ENCODE measurements at regions not wholly inside any gene's neighbourhood (a gene's known extent, or its start where the extent isn't known, plus 50 kb on each side); places are given as distances from the start of the nearest gene placed in this dataset.

GRCh38 chr2:15790838-15791237, 149.5 kb upstream of the MYCN start:
- intact Hi-C loops (cut with micrococcal nuclease) = no loop called here

GRCh38 chr2:15791294-15791693, 149.1 kb upstream of the MYCN start:
- intact Hi-C loops (cut with micrococcal nuclease) = no loop called here

GRCh38 chr2:15792331-15792730, 148.0 kb upstream of the MYCN start:
- intact Hi-C loops (cut with micrococcal nuclease) = no loop called here

- intact Hi-C loops (cut with micrococcal nuclease) = no loop called here
Measured at GRCh38 chr2:15793078-15793913, 147.1 kb upstream of the MYCN start.

- intact Hi-C loops (cut with micrococcal nuclease) = no loop called here
Measured at GRCh38 chr2:15793978-15794377, 146.4 kb upstream of the MYCN start.

- intact Hi-C loops (cut with micrococcal nuclease) = loop anchor here (5.0 kb wide), 1 partner anchor 1162 kb away; the partner anchor contains the start of gene LRATD1
Measured at GRCh38 chr2:15794608-15795134, 145.7 kb upstream of the MYCN start.

GRCh38 chr2:15795426-15795825, 144.9 kb upstream of the MYCN start:
- intact Hi-C loops (cut with micrococcal nuclease) = loop anchor here (5.0 kb wide), 1 partner anchor 1163 kb away; the partner anchor contains the start of gene LRATD1

- intact Hi-C loops (cut with micrococcal nuclease) = loop anchor here (5.0 kb wide), 1 partner anchor 1164 kb away; the partner anchor contains the start of gene LRATD1
Measured at GRCh38 chr2:15796167-15796942, 144.0 kb upstream of the MYCN start.

GRCh38 chr2:15797231-15797938, 143.0 kb upstream of the MYCN start:
- intact Hi-C loops (cut with micrococcal nuclease) = loop anchor here (5.0 kb wide), 1 partner anchor 1165 kb away; the partner anchor contains the start of gene LRATD1

- intact Hi-C loops (cut with micrococcal nuclease) = loop anchor here (5.0 kb wide), 1 partner anchor 1166 kb away; the partner anchor contains the start of gene LRATD1
Measured at GRCh38 chr2:15797939-15798281, 142.4 kb upstream of the MYCN start.

GRCh38 chr2:15798701-15799431, 141.5 kb upstream of the MYCN start:
- intact Hi-C loops (cut with micrococcal nuclease) = loop anchor here (5.0 kb wide), 1 partner anchor 1167 kb away; the partner anchor contains the start of gene LRATD1

GRCh38 chr2:15799432-15799827, 140.9 kb upstream of the MYCN start:
- intact Hi-C loops (cut with micrococcal nuclease) = loop anchor here (5.0 kb wide), 1 partner anchor 1167 kb away; the partner anchor contains the start of gene LRATD1

GRCh38 chr2:15800495-15801329, 139.6 kb upstream of the MYCN start:
- intact Hi-C loops (cut with micrococcal nuclease) = no loop called here

GRCh38 chr2:15801439-15801838, 138.9 kb upstream of the MYCN start:
- intact Hi-C loops (cut with micrococcal nuclease) = no loop called here

GRCh38 chr2:15801904-15802303, 138.4 kb upstream of the MYCN start:
- intact Hi-C loops (cut with micrococcal nuclease) = no loop called here

GRCh38 chr2:15802657-15803542, 137.4 kb upstream of the MYCN start:
- intact Hi-C loops (cut with micrococcal nuclease) = no loop called here

GRCh38 chr2:15803543-15804245, 136.7 kb upstream of the MYCN start:
- intact Hi-C loops (cut with micrococcal nuclease) = no loop called here

GRCh38 chr2:15804246-15804619, 136.1 kb upstream of the MYCN start:
- intact Hi-C loops (cut with micrococcal nuclease) = no loop called here
